GM23248 (cell line): ENCODE measurements at regions not wholly inside any gene's neighbourhood (a gene's known extent, or its start where the extent isn't known, plus 50 kb on each side); places are given as distances from the start of the nearest gene placed in this dataset.

Experiments
- EZH2 ChIP-seq: fragments of 200-600 bp; sonication (generic); IDR thresholded peaks from 2 replicates; pipeline ENCODE4 v1.6.1; 2018; ENCODE audit warnings: antibody characterized with exemption, mild to moderate bottlenecking; ENCODE audit not compliant: insufficient read depth, poor library complexity, severe bottlenecking
- EZH2phosphoT487 ChIP-seq: fragments of 200-600 bp; sonication (generic); IDR thresholded peaks from 2 replicates; pipeline ENCODE4 v1.6.1; 2018; ENCODE audit warnings: antibody characterized with exemption, moderate library complexity, mild to moderate bottlenecking, low read depth; ENCODE audit not compliant: insufficient read depth

- no peak for TF ChIP-seq EZH2
- no peak for TF ChIP-seq EZH2phosphoT487
Measured at GRCh38 chr5:23635938-23636337, 128.5 kb downstream of the PRDM9 start.
